ENCODE measurements at regions not wholly inside any gene's neighbourhood (a gene's known extent, or its start where the extent isn't known, plus 50 kb on each side); places are given as distances from the start of the nearest gene placed in this dataset.

- H3K4me1 Mint-ChIP-seq: no peaks in the 10 kb centered on the region
- DNase-seq: no peak
- no peaks in the 10 kb centered on the region for H3K36me3 Mint-ChIP-seq (ENCODE audit: low read depth)
- no peaks in the 10 kb centered on the region for H3K27me3 Mint-ChIP-seq
- no peak overlapping the region for H3K27ac Mint-ChIP-seq
- intact Hi-C loops (cut with micrococcal nuclease): no loop called here
- no peak overlapping the region for H3K4me3 Mint-ChIP-seq
- no peaks in the 10 kb centered on the region for H3K9me3 Mint-ChIP-seq
These were observed 1432.1 kb upstream of the GBE1 start for GRCh38 chr3:83193526-83193925.

DNA sequence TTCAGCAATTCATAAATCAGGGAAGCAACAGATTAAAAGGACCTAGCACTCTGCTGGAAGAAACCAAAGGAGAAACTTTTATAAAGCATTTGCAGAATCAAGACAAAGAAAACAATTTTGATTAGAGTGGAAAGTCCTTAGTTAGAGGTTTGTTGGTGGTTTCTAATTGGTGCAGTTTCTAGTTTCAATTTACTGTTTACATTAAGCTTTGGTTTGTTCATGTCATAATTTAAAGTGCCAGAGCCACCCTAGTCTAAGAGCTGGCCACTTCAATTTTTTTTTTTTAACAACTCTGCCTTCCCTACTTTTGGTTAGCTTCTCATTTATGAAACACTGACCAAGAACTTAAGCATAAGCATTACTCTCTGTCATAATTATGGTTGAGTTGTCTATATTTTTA is 1428.2 kb upstream of the GBE1 start:
- no peak overlapping the region for H3K27ac Mint-ChIP-seq
- H3K27me3 Mint-ChIP-seq: no peaks in the 10 kb centered on the region
- no peak for DNase-seq
- intact Hi-C loops (cut with micrococcal nuclease): no loop called here
- H3K4me1 Mint-ChIP-seq: no peaks in the 10 kb centered on the region
- no peak overlapping the region for H3K4me3 Mint-ChIP-seq
- no peaks in the 10 kb centered on the region for H3K9me3 Mint-ChIP-seq
- no peaks in the 10 kb centered on the region for H3K36me3 Mint-ChIP-seq (ENCODE audit: low read depth)

DNA sequence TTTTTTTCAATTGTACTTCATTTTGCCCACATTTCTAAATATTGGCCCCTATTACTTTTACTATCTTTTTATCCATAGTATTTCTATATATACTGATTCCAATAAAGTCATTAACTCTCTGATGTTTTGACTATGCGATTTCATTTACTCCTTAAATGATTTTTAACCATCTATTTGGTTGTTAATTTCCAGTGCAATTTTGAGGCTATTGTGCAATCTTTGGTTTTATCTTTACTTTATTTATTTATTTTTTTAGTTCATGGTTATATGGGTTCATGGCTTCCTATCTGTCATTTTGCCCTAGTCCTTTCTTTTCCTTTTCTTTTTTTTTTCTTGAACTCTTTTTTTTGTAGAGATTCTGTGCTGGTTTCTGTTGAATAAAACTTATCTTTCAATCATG is 1408.0 kb upstream of the GBE1 start:
- H3K27me3 Mint-ChIP-seq: no peaks in the 10 kb centered on the region
- no peaks in the 10 kb centered on the region for H3K4me1 Mint-ChIP-seq
- no peaks in the 10 kb centered on the region for H3K9me3 Mint-ChIP-seq
- no peak for DNase-seq
- no peaks in the 10 kb centered on the region for H3K36me3 Mint-ChIP-seq (ENCODE audit: low read depth)
- no peak overlapping the region for H3K27ac Mint-ChIP-seq
- intact Hi-C loops (cut with micrococcal nuclease): no loop called here
- no peak overlapping the region for H3K4me3 Mint-ChIP-seq

DNA sequence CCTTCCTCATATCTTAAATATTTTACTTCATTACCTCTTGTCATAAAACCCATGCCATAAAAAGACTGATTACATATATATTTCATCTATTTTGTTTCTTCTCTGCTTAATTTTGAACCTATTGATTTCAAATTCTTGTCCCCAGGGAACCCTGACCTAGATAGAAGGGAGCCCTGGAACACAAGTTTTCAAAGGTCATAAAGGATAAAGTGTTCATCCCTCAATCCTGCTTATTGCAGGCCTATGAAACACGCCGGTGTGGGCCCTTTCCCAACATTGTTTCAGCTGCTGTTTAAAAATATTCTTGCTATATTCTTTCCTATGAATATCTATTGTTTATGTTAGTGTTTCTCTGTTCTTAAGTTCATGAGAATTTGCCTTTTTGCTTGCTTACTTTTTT is 1389.5 kb upstream of the GBE1 start:
- intact Hi-C loops (cut with micrococcal nuclease): no loop called here
- Mint-ChIP-seq H3K4me3 (no peak overlapping the region), H3K27me3 (no peaks in the 10 kb centered on the region), H3K4me1 (no peaks in the 10 kb centered on the region), H3K36me3 (ENCODE audit: low read depth) (no peaks in the 10 kb centered on the region), H3K27ac (no peak overlapping the region), H3K9me3 (no peaks in the 10 kb centered on the region)
- DNase-seq: no peak

DNA sequence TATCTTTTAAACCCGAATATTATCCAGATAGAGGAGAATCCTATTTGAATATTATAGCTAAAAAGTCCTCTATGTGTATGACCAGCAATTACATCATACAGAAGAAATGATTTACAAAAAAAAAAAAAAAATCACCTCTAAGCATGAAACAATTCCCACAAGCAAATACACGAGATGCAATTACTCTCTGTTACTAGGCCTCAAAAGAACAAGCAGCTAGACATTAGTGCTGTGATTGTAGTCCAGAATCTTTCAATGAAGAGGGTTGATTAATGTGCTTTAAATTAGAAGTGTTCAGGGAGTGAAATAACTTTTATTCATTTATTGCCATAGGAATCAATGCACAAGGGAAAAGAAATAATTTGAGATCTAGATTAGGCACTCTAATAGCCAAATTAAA is 1379.5 kb upstream of the GBE1 start:
- intact Hi-C loops (cut with micrococcal nuclease): no loop called here
- DNase-seq: no peak
- Mint-ChIP-seq H3K36me3 (ENCODE audit: low read depth) (no peaks in the 10 kb centered on the region), H3K4me3 (no peak overlapping the region), H3K27me3 (no peaks in the 10 kb centered on the region), H3K27ac (no peak overlapping the region), H3K4me1 (no peaks in the 10 kb centered on the region), H3K9me3 (no peaks in the 10 kb centered on the region)

DNA sequence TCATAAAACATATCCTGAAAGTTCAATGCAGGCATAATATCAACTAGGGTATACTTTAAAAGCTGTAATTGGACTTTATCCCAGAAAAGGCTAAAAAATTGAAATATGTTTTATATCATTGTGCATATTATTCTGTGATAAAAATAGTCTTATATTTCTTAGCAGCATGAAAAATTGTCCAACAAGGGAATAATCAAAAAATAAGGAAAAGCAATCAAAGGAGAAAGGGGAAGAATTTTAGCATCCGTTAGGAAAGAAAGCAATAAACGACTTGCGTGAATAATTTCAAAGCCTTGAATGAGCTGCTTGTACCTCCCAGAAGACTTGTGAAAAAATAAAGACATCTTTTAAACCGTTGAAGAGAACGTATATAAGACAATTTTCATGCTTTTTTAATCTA is 1369.8 kb upstream of the GBE1 start:
- H3K36me3 Mint-ChIP-seq (ENCODE audit: low read depth): no peaks in the 10 kb centered on the region
- no peaks in the 10 kb centered on the region for H3K4me1 Mint-ChIP-seq
- no peak for DNase-seq
- H3K27ac Mint-ChIP-seq: no peak overlapping the region
- intact Hi-C loops (cut with micrococcal nuclease): no loop called here
- no peaks in the 10 kb centered on the region for H3K27me3 Mint-ChIP-seq
- no peak overlapping the region for H3K4me3 Mint-ChIP-seq
- no peaks in the 10 kb centered on the region for H3K9me3 Mint-ChIP-seq

DNA sequence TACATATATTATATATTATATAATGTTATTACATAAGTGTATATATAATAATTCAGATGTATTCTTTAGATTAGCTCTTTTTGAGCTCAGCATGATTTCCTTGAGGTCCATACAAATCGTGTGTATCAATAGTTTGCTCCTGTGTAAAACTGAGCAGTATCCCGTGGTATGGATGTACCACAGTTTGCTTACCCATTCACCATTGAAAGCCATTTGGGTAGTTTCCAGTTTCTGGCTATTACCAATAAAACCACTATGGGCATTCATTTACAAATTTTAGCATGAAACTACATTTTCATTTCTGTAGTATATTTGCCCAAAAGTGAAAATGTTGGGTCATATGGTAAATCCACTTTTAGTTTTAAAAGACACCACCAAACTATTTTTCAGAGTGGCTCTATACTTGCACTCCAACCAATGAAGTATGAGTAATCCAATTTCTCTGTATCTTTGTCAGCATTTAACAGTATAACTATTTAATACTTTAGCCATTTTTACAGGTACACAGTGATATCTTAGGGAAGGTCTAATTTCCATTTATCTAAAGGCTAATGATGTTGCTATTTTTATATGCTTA is 1361.4 kb upstream of the GBE1 start:
- no peak for DNase-seq
- no peaks in the 10 kb centered on the region for H3K4me1 Mint-ChIP-seq
- no peaks in the 10 kb centered on the region for H3K9me3 Mint-ChIP-seq
- intact Hi-C loops (cut with micrococcal nuclease): no loop called here
- H3K27me3 Mint-ChIP-seq: no peaks in the 10 kb centered on the region
- H3K27ac Mint-ChIP-seq: no peak overlapping the region
- no peak overlapping the region for H3K4me3 Mint-ChIP-seq
- H3K36me3 Mint-ChIP-seq (ENCODE audit: low read depth): no peaks in the 10 kb centered on the region

GRCh38 chr3:83093222-83093572 is 1331.8 kb upstream of the GBE1 start:
- Mint-ChIP-seq H3K36me3 (ENCODE audit: low read depth) (no peaks in the 10 kb centered on the region), H3K27me3 (no peaks in the 10 kb centered on the region), H3K4me3 (no peak overlapping the region), H3K9me3 (no peaks in the 10 kb centered on the region), H3K27ac (no peak overlapping the region), H3K4me1 (no peaks in the 10 kb centered on the region)
- no peak for DNase-seq
- intact Hi-C loops (cut with micrococcal nuclease): no loop called here

DNA sequence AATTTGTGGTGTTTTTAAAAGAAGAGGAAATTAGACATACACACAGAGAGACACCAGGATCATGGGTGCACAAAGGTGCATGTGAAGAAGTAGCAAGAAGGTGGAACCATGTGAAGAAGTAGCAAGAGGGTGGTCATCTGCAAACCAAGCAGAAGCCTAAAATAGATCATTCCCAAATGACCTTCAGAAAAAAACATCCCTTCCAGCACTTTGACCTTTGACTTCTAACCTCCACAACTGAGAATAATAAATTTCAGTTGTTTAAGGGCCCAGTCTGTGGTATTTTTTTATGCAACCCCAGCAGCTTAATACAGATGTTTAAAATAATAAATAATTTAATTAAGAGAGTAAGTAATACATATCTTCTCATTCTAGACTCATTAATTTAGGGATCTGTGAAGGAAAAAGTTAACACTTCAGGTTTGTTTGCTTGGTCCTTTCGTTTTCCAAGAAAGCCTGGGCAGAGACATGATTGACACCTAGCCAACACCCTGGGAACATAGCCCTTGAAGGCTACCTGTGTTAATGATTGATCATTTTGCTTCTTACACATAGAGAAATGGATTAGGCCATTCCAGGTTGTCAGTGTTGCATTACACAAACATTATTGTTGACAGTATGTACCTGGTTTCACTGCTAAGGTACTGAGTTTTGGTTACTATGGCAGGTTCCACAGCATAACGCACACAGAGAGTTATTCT is 1331.2 kb upstream of the GBE1 start:
- Mint-ChIP-seq H3K4me3 (no peak overlapping the region), H3K27me3 (no peaks in the 10 kb centered on the region), H3K27ac (no peak overlapping the region), H3K4me1 (no peaks in the 10 kb centered on the region), H3K9me3 (no peaks in the 10 kb centered on the region), H3K36me3 (ENCODE audit: low read depth) (no peaks in the 10 kb centered on the region)
- DNase-seq: no peak
- intact Hi-C loops (cut with micrococcal nuclease): no loop called here

- Mint-ChIP-seq H3K36me3 (ENCODE audit: low read depth) (no peaks in the 10 kb centered on the region), H3K4me1 (no peaks in the 10 kb centered on the region), H3K27me3 (no peaks in the 10 kb centered on the region), H3K27ac (no peak overlapping the region), H3K9me3 (peaks cover 3% of the 10 kb centered on the region), H3K4me3 (no peak overlapping the region)
- intact Hi-C loops (cut with micrococcal nuclease): no loop called here
- no peak for DNase-seq
These were observed 1314.6 kb upstream of the GBE1 start for GRCh38 chr3:83076041-83076440.

DNA sequence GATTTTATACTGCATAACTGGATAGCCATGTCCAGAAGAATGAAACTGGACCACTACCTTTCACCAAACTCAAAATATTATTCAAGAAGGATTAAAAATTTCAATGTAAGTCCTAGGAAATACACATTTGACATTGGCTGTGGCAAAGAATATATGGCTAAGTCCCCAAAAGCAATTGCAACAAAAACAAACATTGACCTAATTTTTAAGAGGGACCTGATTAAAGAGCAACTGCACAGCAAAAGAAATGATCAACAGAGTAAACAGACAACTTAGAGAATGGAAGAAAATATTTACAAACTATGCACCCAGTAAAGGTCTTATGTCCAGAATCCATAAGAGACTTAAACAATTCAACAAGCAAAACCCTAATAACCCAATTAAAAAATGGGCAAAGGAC is 1313.0 kb upstream of the GBE1 start:
- intact Hi-C loops (cut with micrococcal nuclease): no loop called here
- H3K27me3 Mint-ChIP-seq: no peaks in the 10 kb centered on the region
- H3K9me3 Mint-ChIP-seq: peaks cover 3% of the 10 kb centered on the region
- no peaks in the 10 kb centered on the region for H3K36me3 Mint-ChIP-seq (ENCODE audit: low read depth)
- no peak overlapping the region for H3K27ac Mint-ChIP-seq
- DNase-seq: no peak
- H3K4me1 Mint-ChIP-seq: no peaks in the 10 kb centered on the region
- H3K4me3 Mint-ChIP-seq: no peak overlapping the region

- Mint-ChIP-seq H3K27me3 (no peaks in the 10 kb centered on the region), H3K36me3 (ENCODE audit: low read depth) (no peaks in the 10 kb centered on the region), H3K4me1 (no peaks in the 10 kb centered on the region), H3K27ac (no peak overlapping the region), H3K9me3 (peaks cover 3% of the 10 kb centered on the region), H3K4me3 (no peak overlapping the region)
- no peak for DNase-seq
- intact Hi-C loops (cut with micrococcal nuclease): no loop called here
These were observed 1304.5 kb upstream of the GBE1 start for GRCh38 chr3:83065851-83066460.

GRCh38 chr3:83063446-83063845 is 1302.0 kb upstream of the GBE1 start:
- Mint-ChIP-seq H3K9me3 (peaks cover 3% of the 10 kb centered on the region), H3K27me3 (no peaks in the 10 kb centered on the region), H3K27ac (no peak overlapping the region), H3K36me3 (ENCODE audit: low read depth) (no peaks in the 10 kb centered on the region), H3K4me3 (no peak overlapping the region), H3K4me1 (no peaks in the 10 kb centered on the region)
- no peak for DNase-seq
- intact Hi-C loops (cut with micrococcal nuclease): no loop called here

DNA sequence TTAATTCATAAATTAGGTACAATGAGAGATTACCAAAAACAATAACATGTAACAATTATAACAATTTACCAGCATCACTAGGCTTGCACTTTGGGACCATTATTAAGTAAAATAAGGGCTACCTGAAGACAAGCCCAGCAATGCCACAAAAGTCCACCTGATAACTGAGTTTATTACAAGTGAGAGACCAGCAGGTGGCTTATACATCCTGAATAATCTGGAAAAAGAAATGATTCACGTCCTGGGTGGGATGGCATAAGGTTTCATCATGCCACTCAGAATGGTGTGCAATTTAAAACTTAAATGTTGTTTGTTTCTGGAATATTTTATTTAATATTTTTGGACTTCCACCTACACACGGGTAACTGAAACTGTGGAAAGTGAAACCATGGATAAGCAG is 1287.1 kb upstream of the GBE1 start:
- Mint-ChIP-seq H3K27ac (no peak overlapping the region), H3K4me3 (no peak overlapping the region), H3K9me3 (no peaks in the 10 kb centered on the region), H3K27me3 (no peaks in the 10 kb centered on the region), H3K36me3 (ENCODE audit: low read depth) (no peaks in the 10 kb centered on the region), H3K4me1 (no peaks in the 10 kb centered on the region)
- no peak for DNase-seq
- intact Hi-C loops (cut with micrococcal nuclease): no loop called here

- DNase-seq: no peak
- H3K9me3 Mint-ChIP-seq: no peaks in the 10 kb centered on the region
- no peak overlapping the region for H3K4me3 Mint-ChIP-seq
- no peaks in the 10 kb centered on the region for H3K27me3 Mint-ChIP-seq
- intact Hi-C loops (cut with micrococcal nuclease): no loop called here
- H3K36me3 Mint-ChIP-seq (ENCODE audit: low read depth): no peaks in the 10 kb centered on the region
- H3K4me1 Mint-ChIP-seq: no peaks in the 10 kb centered on the region
- no peak overlapping the region for H3K27ac Mint-ChIP-seq
These were observed 1278.0 kb upstream of the GBE1 start for GRCh38 chr3:83039422-83039821.
